Forelimb muscle (tissue), 1 donor: ENCODE measurements at regions not wholly inside any gene's neighbourhood (a gene's known extent, or its start where the extent isn't known, plus 50 kb on each side); places are given as distances from the start of the nearest gene placed in this dataset.
"Not testable (repeated sequence)": the region's sequence is repeated elsewhere in the genome, so short reads cannot be mapped to it uniquely, and the experiment has no call there.

ENCODE experiments used
- DNase-seq: peaks from one replicate; pipeline ENCODE4 v3.0.0-alpha.2; 2013; ENCODE audit warnings: low read depth

DNA sequence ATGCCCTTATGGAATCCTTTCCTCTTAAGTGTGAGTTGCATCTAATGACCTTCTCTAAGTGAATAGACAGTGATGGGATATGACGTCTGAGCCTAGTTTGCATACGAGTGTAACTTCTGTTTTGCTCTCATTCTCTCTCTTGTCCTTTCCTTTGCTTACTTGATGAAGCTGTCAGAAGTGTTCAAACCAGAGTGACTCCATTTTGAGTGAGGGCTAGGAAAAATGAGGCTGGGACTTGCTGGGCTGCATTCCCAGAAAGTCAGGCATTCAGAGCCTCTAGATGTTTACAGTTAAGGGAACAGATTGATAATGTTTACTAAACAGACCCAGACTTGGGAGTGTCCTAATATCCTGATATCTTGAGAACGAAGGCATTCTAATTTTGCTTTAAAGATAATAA lies 311.2 kb upstream of the SOX4 start:
- DNase-seq = not testable (repeated sequence)

DNA sequence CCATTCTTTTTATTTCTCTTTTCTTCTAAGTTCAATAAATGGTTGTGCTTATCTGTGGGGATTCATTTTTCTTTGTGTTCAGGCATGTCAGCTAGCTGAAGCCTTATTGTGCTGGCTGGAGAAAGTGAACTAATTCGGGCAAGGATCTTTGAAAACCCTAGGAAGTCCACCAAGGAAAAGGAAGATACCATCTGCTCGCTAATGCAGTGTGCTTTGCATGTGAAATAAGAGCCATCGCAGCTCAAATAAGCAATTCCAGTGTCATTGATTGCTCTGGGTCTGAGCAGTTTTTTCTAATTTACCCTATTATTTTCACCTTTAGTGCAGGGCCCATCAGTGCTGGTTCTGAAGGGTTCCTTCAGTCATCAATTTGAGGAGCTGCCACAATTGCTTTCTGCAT lies 309.4 kb upstream of the SOX4 start:
- DNase-seq = no peak

DNA sequence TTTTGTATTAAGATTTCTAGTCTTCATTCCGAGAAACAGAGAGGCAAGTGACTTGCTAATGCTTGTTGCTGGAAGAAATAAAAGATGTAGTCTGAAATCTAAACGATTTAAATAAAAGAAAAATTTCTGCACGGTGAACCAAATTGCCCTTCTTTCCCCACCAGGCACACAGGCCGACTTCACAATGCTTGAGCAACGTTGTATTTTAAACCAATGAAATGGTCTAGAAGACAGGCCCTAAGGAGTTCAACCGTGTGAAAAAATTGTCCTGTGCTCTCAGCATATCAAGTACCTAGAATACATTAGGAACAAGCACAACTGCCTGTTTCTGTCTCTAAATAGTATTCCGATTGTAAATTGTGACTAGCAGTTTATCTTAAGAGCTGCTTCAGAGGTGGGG lies 308.8 kb upstream of the SOX4 start:
- DNase-seq = no peak

DNA sequence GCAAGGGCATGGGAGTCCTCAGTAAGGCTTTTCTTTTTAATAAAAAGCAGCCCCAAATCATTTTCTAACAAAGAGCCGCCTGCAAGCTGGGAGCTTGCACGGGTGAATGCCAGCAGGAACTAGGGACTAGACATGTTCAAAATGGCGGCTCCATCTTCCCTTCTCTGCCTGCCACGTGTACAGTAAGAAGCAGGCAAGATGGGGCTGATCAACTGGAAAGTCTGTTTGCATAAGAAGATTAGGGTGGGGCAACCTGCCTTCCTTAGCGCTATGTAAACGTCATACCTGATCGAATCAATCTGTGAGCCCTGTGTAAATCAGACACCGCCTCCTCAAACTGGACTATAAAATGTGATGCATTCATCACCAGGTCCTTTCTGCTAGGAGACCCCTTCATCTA lies 299.4 kb upstream of the SOX4 start:
- DNase-seq = no peak

DNA sequence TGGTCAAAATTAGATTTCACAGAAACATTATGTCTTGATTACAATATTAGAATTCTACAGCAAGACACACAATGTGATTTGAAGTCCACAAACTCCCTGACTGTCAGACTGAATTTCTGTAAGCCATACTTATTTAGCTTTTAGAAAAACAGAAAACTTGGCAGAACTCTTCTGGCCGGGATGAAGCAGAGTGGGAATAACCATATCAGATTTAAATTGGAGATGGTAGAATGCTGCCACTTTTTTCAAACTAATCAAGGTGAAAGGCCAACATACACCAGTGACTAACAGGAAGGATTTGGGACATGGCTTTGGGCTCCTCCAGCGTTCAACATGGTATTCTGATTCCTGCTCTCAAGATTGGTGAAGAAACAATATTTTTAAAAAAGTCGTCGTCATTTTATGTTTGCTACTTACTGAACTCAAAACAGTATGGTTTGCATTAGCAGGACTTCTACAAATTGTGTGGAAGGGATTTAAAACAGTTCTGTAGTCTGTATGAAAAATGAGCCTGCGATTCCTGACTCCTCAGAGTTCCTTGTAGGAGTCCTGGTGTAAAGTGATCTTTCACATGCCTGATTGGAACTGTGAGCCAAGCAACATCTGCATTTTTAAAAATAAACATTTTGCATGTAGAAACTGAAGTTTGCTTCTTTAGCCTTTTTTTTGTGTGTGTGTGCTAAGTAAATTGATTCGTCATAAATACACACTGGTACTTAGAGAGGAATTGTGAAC lies 297.9 kb upstream of the SOX4 start:
- DNase-seq = peak; percentile 44

DNA sequence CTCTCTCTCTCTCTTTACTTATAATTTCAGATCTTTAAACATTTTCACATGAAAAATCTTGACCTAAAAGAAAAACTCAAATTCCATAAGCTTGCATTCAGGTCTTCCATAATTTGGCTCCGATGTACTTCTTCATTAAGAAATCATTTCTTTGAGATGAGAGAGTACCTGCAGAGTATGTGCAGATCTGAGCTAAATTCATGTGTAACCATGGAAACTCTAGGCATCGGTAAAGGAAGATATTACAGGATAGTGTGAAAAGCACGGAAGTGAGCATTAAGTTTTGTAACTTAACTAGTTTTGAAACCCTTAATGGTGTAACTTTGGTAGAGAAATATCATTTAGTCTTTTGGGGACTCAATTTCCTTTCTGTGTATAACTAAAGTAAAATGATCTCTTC lies 295.9 kb upstream of the SOX4 start:
- no peak for DNase-seq

DNA sequence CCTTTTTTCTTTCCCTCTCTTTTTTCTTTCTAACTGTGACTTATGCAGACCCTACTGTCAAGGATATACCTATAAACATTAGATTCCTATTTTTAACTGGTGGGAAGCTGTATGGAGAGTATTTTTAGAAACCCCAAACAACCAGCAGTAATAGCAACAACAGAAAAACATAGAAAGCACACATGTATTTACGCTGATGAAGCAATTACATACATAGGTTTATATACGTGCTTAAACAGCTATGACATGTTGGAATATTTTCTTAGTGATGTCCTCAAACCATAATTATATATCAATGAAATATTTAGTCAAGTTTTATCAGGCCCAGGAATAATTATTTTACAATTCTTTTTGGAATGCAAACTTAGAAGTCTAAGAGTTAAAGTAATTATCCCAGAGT lies 294.3 kb upstream of the SOX4 start:
- DNase-seq = no peak

DNA sequence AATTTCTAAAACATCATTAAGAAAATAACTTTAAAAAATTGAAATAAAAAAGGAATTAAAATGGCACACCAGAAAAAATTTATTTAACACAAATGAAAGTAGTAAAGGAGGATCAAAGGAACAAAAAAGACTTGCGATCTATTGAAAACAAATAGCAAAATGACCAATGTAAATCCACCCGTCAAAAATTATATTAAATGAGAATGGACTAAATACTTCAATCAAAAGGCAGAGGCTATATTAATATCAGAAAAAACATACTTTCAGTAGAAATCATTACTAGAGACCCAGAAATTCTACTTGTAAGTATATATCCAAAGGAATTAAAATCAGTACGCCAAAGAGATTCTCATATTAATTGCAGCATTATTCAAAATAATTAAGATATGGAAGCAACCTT lies 293.1 kb upstream of the SOX4 start:
- no peak for DNase-seq

DNA sequence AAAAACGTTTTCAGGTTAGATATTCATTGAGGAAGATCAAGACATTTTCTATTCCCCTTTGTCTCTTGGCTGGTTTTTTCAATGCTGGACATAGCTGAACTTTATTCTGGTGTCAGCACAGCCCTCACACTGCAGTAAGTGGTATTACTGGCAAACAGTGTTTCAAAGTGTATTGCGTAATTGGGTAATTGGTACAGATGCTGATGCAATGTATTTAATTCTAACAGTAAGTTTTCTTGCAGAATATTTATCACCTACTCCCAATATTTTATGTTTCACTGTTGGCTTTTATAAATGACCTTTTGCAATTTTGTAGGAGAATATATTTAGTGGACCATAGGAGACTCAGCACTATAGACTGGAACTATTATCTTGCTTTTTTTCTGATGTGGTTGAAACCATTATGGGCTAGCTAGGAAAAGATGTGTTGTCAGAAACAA lies 287.6 kb upstream of the SOX4 start:
- no peak for DNase-seq

DNA sequence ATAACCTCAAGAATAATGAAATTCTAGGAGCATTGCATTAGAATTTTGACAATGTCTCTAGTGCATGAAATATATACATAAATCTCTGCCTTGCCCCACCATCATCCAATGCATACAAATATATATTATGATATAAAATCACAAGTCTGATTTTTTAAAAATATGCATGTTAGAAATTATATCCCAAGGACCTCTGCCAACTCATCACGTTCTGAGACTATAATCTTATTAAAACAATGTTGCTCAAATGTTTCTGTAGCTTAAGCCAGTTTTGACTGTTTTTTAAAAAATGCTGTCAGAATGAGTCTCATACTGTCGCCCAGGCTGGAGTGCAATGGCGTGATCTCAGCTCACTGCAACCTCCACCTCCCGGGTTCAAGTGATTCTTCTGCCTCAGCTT lies 287.0 kb upstream of the SOX4 start:
- no peak for DNase-seq

DNA sequence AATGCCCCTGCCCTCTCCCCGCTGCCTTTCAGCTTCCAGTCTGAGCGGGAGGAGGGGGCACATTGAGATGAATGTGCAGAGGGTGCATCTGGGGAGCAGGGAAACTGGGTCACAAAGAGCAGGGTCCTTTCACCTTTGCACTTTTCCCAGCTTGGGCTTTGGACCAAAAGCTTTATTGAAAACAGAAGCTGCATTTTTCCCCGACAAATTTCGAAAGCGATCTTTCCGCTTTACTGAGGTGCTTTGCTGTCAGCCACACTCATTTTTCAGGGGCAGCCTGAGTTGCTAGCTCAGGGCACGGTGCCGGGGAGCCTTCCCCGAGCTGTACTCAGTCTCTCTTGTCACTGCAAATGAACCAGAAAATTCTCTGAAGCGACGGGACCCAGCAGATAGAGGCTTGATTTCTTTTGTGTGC lies 283.7 kb upstream of the SOX4 start:
- DNase-seq = no peak

DNA sequence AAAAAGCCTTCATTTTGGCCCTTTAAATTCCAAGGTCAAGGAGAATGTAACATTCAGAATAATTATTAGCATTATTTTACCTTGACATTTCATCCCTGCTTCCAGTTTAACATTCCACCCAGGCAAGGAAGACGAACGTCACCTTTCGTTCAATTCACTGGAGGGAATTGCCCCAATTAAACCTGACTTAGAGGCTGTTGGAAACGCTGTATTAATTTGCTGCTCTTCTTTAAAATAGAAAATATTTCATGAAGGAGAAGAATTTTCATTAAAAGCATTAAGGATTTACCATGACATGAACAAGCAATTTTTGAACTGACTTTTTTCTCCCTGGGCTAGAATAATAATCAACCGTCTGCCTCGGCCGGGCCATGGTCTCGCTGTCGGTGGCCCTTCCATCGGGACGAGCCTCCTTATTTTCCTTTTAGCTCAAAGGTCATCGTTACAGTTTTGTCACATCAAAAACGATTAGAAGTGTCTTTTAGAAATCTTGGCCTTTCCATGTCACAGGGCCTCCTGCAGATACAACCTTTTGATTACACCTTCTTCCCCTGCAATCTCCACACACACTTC lies 282.9 kb upstream of the SOX4 start:
- DNase-seq = no peak

DNA sequence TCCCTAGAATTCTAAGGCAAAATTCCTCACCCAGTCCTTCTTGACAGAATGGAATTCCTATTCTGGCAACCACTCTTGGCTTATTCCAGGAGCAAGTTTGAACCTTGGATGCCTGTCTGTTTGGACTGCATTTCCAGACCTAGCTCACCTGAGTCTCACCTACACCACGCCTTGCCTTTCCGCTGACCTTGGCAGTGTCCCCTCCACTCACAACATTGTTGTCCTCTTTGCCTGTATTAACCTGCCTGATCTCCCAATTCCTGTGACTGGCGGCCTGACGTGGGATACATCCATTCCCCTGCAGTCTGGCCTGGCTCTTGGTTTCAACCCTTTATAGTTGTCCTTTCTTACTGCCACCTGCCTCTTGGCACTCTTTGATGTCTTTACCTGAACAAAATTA lies 281.4 kb upstream of the SOX4 start:
- DNase-seq = no peak

DNA sequence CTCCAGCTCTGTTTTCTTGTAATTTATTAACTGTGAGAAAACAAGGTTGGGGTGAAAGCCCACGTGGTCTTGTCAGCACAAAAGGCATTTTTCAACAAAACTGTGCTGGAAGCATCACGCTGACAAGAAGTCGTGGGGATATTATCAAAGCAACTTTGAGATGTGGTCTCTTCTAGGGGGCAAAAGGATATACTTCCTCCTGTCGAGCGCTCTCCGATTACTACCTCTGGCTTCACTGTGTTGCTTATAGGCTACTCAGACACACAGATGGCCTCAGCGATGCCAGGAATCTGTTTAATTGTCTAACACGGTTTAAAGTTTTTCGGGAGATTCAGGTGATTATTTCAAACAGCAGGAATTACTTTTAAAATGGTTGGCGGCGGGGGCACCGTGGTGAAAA lies 275.9 kb upstream of the SOX4 start:
- no peak for DNase-seq

DNA sequence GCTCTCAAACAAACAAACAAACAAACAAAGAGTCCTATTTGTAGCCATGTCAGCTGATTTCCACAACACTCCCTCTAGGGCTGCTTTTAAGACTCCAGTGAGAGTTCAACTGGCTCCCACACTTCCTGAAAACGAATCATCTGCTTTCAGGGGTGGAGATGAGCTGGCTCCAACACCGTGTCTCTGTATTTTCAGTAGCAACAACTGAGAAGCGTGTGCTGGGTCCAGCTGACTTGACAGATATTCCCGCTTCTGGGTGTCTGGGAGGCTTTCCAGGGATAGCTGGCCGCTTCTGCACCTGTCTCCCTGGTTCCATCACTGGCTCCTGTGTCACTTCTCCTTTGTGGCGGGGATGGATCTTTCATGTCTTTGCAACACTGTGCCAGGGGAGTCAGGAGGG lies 272.5 kb upstream of the SOX4 start:
- no peak for DNase-seq

DNA sequence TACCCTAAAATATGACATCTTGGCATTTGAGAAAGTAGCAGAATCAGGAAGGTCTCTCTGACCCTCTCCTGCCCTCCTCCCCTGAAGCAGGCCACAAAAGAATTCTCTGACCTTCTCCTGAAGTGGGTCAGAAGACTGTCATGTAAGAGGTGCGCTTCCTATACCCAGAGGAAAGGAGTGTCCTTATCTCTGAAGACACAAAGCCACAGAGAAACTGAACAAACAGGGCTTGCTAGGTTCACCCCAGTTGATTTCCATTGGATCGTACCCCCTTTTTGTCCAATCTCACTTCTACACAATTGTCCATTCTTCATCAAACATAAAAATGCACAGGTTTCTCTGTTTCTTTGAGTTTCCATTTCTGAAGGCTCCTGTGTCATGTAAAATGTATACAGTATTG lies 272.0 kb upstream of the SOX4 start:
- no peak for DNase-seq

DNA sequence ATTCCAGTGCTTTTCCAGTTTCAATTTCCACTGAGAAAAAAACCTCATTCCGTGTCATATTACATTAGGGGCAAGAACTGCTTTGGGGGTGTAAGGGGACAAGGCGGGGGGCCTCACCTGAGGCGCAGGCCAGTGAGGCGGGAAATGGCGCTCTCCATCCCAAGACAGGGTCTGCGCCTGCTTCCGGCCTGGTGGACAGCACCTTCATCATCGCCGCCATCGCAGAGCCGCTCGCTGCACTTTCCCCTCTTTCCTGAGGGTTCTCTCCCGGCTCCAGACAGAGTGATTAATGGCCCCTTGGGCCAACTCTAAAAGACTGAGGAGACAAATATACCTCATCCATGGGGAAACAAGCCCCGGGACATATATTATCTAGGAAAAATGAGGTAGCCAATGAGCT lies 270.0 kb upstream of the SOX4 start:
- DNase-seq = no peak

DNA sequence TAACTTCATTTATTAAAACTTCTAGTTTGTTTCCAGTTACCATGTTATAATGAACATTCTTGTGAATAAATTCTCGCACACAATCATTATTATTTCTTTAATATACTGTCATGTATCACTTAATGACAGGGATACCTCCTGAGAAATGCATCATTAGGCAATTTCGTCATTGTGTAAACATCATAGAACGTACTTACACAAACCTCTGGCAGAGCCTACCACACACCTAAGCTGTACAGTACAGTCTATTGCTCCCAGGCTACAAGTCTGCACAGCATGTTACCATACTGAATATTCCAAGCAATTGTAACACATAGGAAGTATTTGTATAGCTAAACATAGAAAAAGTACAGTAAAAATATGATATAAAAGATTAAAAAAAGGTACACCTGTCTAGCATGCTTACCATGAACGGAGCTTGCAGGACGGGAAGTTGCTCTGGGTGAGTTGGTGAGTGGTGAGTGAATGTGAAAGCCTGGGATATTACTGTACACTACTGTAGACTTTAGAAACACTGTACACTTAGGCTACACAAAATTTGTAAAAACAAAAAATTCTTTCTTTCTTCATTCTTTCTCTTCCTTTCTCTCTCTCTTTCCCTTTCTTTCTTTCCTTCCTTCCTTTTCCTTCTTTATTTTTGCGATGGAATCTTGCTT lies 268.2 kb upstream of the SOX4 start:
- no peak for DNase-seq

DNA sequence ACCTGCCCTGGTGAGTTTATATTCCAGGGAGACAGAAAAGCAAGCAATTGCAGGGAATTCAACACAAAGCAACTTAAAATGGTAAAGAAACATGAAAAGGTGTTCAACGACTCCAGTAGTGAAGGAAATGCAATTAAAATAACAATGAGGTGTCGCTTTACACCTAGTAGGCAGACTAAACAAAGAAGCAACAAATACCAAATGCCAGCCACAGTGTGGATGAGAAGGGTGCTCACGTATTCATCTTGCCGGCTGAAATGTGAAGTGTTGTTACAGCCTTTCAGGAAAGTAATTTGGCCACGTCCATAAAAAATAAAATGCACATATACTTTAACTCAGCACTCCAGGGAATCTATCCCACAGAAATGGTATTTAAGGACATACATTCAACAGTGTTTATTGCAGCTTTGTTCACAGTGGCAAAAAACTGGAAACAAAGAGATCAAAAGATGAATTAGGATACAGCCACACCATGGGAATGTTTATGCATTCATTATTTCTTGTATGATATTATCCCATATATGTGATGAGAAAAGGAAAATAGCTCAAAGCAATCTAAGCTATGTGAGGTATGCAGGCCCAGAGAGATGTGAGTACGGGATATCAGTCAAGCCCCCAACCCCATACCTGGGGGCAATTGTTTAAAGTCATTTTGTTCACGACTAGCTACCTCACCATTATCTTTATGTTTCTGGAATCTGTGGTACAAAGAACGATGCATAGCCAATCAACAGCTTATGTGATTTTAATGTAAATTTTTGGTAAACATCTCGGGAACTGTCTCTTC lies 266.0 kb upstream of the SOX4 start:
- no peak for DNase-seq

DNA sequence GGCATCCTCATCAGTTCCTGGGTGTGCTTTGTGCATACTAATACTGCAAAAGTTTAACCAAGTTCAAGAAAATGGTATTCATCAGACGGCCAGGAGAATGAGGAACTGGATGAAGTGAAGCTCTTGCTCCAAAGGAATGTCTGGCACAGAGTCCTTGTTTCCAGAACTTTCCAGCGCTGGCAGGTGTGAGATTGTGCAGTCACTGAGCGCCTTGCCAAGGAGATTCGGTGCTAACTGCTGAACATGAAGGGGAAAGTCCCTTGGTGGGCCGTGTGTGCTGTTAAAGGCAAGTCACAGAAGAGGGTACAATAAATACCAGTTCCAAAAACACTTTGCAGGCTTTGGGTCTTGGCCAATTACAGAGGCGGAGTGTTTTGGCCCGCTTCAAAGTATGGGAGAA lies 262.3 kb upstream of the SOX4 start:
- DNase-seq = no peak

DNA sequence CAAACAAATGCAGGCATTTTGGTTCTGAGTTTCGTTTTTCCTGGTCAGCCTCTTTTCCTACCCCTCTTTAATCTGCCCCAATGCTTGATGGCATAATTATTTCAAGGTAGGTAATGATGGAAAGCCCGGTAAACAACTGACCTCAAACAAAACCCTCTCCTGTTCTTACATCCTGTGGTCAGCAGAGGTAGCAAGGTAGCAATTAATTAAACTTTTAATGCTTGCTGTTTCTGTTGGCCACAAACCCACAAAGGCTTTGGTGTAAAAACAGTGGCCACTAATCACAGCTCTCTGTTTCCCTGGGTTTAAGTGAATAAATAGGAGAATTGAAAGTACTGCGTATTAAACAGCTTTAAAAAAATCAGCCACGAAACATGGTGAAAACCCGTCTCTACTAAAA lies 261.5 kb upstream of the SOX4 start:
- DNase-seq = no peak

DNA sequence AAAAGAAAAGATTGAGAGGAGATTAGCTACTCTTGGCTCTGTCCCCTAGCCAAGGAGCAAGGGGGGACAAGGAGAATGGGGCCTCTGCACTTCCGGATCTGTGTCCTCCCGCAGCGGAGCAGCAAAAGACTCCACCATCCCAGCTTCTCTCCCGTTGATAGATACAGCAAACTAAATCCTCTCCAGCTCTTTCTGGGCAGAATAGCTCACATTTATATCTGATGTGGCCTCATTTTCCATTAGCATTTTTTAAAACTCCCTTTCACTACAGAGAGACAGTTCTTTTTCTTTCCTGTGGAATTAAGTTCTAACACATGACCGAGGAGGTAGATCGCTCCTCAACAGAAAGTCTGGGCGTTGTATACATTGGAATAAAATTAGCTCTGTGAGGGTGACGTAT lies 260.9 kb upstream of the SOX4 start:
- no peak for DNase-seq

DNA sequence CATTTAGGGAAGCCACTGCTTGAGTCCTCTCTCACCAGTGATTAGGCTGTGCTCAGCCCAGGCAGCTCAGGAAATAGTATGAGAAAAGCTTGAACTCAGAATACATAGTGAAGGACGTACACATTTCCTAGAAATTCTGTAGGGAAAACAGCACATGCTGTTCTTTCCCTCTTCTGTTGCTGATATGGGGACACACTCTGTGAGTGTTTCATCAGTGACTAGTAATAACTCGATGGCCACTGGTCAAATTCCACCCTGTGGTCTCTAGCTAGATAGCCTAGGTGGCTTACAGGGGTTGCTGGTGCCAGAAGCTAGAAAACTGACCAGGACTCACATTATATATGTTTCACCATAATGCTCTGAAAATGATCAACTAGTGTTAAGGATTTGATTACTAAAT lies 259.8 kb upstream of the SOX4 start:
- no peak for DNase-seq
